ENCODE measurements at regions not wholly inside any gene's neighbourhood (a gene's known extent, or its start where the extent isn't known, plus 50 kb on each side); places are given as distances from the start of the nearest gene placed in this dataset.

DNA sequence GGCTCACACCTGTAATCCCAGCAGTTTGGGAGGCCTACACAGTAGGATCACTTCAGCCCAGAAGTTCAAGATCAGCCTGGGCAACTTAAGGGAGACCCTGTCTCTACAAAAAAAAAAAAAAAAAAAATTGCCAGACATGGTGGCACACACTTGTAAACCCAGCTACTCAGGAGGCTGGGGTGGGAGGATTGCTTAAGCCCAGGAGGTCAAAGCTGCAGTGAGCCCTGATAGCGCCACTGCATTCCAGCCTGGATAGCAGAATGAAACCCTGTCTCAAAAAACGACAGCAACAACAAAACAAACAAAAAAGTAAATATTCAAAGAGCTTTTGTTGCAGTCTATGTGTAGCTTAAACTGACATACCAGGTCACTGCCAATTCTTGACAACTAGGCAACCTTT is 63.1 kb upstream of the TANK start:
- H3K9me3 ChIP-seq (ENCODE audit: control insufficient read depth, low read length), result no peaks in the 10 kb centered on the region
- H3K4me3 ChIP-seq (ENCODE audit: insufficient read depth, low read depth, low read length, poor library complexity, severe bottlenecking), result no peak overlapping the region
- H3K27ac ChIP-seq (ENCODE audit: insufficient read depth, low read length, poor library complexity, severe bottlenecking), result no peak overlapping the region
- DNase-seq, result no peak
- H3K36me3 ChIP-seq (ENCODE audit: control insufficient read depth, insufficient read depth, low read length), result no peaks in the 10 kb centered on the region
- H3K4me1 ChIP-seq (ENCODE audit: control insufficient read depth, insufficient read depth, low read length, poor library complexity, severe bottlenecking), result no peaks in the 10 kb centered on the region
- no peaks in the 10 kb centered on the region for H3K27me3 ChIP-seq (replicated peaks; ENCODE audit: control insufficient read depth, insufficient read depth, low read length, poor library complexity, severe bottlenecking)

DNA sequence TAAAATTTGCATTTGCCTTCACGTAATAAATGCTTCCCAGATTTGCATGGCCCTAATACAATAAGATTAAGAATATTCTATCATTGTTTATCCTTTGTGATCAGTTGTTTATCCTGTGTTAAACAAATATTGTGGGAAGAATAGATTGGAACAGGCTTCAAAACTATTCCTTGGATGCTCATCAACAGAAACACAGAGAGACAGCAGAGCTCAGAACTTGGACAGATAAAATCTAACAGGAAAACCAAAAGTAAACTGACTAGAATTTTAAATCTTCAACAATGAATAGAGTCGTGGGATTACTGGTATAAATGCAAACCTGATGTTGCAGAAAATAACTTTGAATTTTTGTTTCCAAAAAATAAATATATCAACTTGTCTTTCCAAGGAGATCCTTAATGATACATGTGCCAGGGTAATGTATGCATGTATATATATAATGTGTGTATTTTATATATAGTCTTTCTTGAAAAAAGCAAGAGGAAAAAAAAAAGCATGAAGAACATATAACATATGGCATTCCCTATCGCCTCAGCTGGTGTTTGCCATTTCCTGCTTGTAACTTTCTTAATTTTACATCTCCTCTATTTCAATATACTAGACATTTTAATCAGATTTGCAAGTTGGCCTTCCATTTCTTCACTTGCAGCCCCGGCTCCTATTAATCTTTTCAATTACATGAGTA is 59.9 kb upstream of the TANK start:
- Histone ChIP-seq H3K4me1 (ENCODE audit: control insufficient read depth, insufficient read depth, low read length, poor library complexity, severe bottlenecking) (no peaks in the 10 kb centered on the region), H3K36me3 (ENCODE audit: control insufficient read depth, insufficient read depth, low read length) (no peaks in the 10 kb centered on the region), H3K9me3 (ENCODE audit: control insufficient read depth, low read length) (no peaks in the 10 kb centered on the region), H3K27ac (ENCODE audit: insufficient read depth, low read length, poor library complexity, severe bottlenecking) (no peak overlapping the region), H3K27me3 (replicated peaks; ENCODE audit: control insufficient read depth, insufficient read depth, low read length, poor library complexity, severe bottlenecking) (no peaks in the 10 kb centered on the region), H3K4me3 (ENCODE audit: insufficient read depth, low read depth, low read length, poor library complexity, severe bottlenecking) (no peak overlapping the region)
- DNase-seq, result no peak

DNA sequence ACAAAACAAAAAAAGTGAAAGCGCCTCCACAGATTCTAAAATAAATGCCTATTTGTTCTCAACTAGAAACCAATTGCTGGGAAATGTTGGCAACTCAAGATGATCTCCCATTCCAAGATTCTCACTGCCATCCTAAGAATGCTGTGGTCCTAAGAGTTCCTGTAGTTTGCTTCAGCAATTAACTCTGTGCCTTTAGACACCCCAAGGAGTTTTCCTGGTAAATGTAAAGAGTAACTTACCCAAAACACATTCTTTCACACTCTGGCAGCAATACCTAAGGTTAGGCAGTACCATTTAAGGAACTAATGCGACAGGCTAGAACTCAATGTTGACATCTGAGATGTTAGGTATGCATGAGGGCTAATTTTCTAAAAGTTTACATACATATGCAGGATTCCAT is 58.8 kb upstream of the TANK start:
- no peak overlapping the region for H3K27ac ChIP-seq (ENCODE audit: insufficient read depth, low read length, poor library complexity, severe bottlenecking)
- H3K4me3 ChIP-seq (ENCODE audit: insufficient read depth, low read depth, low read length, poor library complexity, severe bottlenecking), result no peak overlapping the region
- no peaks in the 10 kb centered on the region for H3K36me3 ChIP-seq (ENCODE audit: control insufficient read depth, insufficient read depth, low read length)

DNA sequence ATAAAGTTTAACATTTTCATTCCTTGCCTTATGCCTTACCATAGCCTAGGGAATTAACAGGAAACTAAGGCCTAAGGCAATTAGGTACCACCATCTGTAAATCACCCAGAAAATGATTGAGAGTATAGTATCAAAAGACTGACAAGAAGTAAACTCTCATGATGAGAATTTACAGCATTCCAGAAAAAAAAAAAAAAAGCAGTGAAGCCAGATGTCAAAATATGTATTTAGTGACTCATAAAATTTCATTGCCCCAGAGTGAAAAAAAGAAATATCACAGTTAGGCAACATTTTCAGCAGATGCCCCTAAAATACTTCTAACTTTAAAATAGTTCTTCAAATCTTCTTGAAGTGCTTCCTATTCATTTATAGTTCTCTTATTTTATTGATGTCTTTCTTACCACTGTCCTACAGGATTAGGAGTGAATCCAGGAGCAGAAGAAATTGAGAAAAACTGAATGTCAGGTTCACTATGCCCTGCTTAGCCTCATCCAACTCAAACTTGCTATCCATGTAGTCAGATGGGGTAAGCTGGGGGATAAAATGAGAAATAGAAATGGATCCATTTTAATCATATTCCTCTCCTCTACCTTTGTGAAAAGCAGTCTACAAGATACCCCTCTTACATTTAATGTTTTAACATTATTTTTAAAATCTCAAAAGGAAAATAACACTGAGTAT is 57.3 kb upstream of the TANK start:
- DNase-seq, result no peak
- no peaks in the 10 kb centered on the region for H3K27me3 ChIP-seq (replicated peaks; ENCODE audit: control insufficient read depth, insufficient read depth, low read length, poor library complexity, severe bottlenecking)
- no peaks in the 10 kb centered on the region for H3K9me3 ChIP-seq (ENCODE audit: control insufficient read depth, low read length)
- H3K4me3 ChIP-seq (ENCODE audit: insufficient read depth, low read depth, low read length, poor library complexity, severe bottlenecking), result no peak overlapping the region
- no peak overlapping the region for H3K27ac ChIP-seq (ENCODE audit: insufficient read depth, low read length, poor library complexity, severe bottlenecking)
- no peaks in the 10 kb centered on the region for H3K36me3 ChIP-seq (ENCODE audit: control insufficient read depth, insufficient read depth, low read length)
- H3K4me1 ChIP-seq (ENCODE audit: control insufficient read depth, insufficient read depth, low read length, poor library complexity, severe bottlenecking), result no peaks in the 10 kb centered on the region

More for the DNA sequence above, 58.8 kb upstream of the TANK start:
- no peak for DNase-seq
- Histone ChIP-seq H3K27me3 (replicated peaks; ENCODE audit: control insufficient read depth, insufficient read depth, low read length, poor library complexity, severe bottlenecking) (no peaks in the 10 kb centered on the region), H3K4me1 (ENCODE audit: control insufficient read depth, insufficient read depth, low read length, poor library complexity, severe bottlenecking) (no peaks in the 10 kb centered on the region), H3K9me3 (ENCODE audit: control insufficient read depth, low read length) (no peaks in the 10 kb centered on the region)

DNA sequence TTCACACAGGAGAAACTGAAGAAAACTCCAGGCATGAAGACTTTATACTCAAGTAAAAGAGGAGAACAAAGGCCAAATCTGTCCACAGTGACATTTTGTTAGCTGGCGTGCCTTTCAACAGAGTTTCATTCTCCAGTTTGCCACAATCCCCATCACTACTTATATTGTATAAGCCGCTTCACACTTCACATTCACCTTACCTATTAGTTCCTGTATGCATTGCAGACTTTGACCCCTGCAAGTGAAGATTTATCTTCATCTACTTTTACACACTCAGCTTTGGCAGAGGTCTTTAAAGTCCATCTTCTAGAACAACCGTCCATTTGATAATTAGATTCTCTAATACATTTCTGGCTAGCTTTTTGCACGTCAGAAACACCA is 56.8 kb upstream of the TANK start:
- Histone ChIP-seq H3K36me3 (ENCODE audit: control insufficient read depth, insufficient read depth, low read length) (no peaks in the 10 kb centered on the region), H3K4me1 (ENCODE audit: control insufficient read depth, insufficient read depth, low read length, poor library complexity, severe bottlenecking) (no peaks in the 10 kb centered on the region), H3K27me3 (replicated peaks; ENCODE audit: control insufficient read depth, insufficient read depth, low read length, poor library complexity, severe bottlenecking) (no peaks in the 10 kb centered on the region), H3K27ac (ENCODE audit: insufficient read depth, low read length, poor library complexity, severe bottlenecking) (no peak overlapping the region), H3K4me3 (ENCODE audit: insufficient read depth, low read depth, low read length, poor library complexity, severe bottlenecking) (no peak overlapping the region), H3K9me3 (ENCODE audit: control insufficient read depth, low read length) (no peaks in the 10 kb centered on the region)
- DNase-seq, result no peak

DNA sequence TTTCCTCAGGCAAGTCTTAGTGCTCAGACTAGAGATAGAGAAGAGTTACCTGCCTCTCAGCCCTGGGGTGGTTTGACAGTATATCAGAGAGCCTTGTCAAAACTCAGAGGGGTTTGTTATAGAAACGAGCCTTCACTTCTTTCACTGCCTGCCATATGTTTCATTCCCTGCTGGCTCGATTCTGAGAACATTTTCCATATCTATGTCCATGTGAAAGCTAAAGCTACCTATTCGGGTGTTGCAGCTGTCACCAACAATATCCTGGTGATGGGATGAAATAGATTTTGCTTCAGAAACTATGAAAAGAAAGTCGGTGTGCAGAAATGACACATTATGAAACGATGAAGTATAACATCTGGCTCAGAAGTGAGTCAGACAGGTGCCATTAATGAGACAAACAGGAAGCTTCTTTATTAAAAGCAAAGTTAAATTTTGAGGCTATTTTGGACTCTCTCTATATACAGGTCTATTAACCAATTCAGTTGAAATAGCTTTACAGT is 56.1 kb upstream of the TANK start:
- Histone ChIP-seq H3K9me3 (ENCODE audit: control insufficient read depth, low read length) (no peaks in the 10 kb centered on the region), H3K36me3 (ENCODE audit: control insufficient read depth, insufficient read depth, low read length) (no peaks in the 10 kb centered on the region), H3K4me1 (ENCODE audit: control insufficient read depth, insufficient read depth, low read length, poor library complexity, severe bottlenecking) (no peaks in the 10 kb centered on the region), H3K27ac (ENCODE audit: insufficient read depth, low read length, poor library complexity, severe bottlenecking) (no peak overlapping the region), H3K4me3 (ENCODE audit: insufficient read depth, low read depth, low read length, poor library complexity, severe bottlenecking) (no peak overlapping the region), H3K27me3 (replicated peaks; ENCODE audit: control insufficient read depth, insufficient read depth, low read length, poor library complexity, severe bottlenecking) (no peaks in the 10 kb centered on the region)
- DNase-seq, result no peak

DNA sequence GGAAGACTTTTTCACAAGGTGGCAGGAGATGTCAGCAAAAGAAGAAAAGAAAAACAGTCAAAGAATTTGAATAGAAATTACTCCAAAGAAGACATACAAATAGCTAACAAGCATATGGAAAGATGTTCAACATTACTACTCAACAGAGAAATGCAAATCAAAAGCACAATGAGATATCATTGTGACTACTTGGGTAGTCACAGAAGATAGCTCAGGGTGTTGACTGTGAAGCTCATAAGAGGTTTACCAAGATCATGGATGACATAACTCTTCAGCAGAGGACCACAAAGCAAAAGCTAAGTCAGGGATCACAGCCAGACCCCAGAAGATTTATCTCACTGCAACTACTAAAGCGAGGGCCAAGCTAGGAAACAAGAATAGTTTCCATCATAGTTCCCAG is 53.0 kb upstream of the TANK start:
- Histone ChIP-seq H3K4me3 (ENCODE audit: insufficient read depth, low read depth, low read length, poor library complexity, severe bottlenecking) (no peak overlapping the region), H3K27me3 (replicated peaks; ENCODE audit: control insufficient read depth, insufficient read depth, low read length, poor library complexity, severe bottlenecking) (no peaks in the 10 kb centered on the region), H3K36me3 (ENCODE audit: control insufficient read depth, insufficient read depth, low read length) (no peaks in the 10 kb centered on the region), H3K27ac (ENCODE audit: insufficient read depth, low read length, poor library complexity, severe bottlenecking) (no peak overlapping the region), H3K9me3 (ENCODE audit: control insufficient read depth, low read length) (no peaks in the 10 kb centered on the region), H3K4me1 (ENCODE audit: control insufficient read depth, insufficient read depth, low read length, poor library complexity, severe bottlenecking) (no peaks in the 10 kb centered on the region)
- DNase-seq, result no peak

Data from effector memory CD4-positive, alpha-beta T cell (primary cell).